GM20431 (cell line): ENCODE measurements at regions not wholly inside any gene's neighbourhood (a gene's known extent, or its start where the extent isn't known, plus 50 kb on each side); places are given as distances from the start of the nearest gene placed in this dataset.
"Not testable (repeated sequence)": the region's sequence is repeated elsewhere in the genome, so short reads cannot be mapped to it uniquely, and the experiment has no call there.

Experiments
- in situ Hi-C: fragments of 300-500 bp; cut with MseI, MboI; formaldehyde crosslinking; loops from one replicate; pipeline ENCODE4 v1.15.0; 2020; ENCODE audit warnings: low sequenced_read_pairs; ENCODE audit not compliant: unreplicated experiment

DNA sequence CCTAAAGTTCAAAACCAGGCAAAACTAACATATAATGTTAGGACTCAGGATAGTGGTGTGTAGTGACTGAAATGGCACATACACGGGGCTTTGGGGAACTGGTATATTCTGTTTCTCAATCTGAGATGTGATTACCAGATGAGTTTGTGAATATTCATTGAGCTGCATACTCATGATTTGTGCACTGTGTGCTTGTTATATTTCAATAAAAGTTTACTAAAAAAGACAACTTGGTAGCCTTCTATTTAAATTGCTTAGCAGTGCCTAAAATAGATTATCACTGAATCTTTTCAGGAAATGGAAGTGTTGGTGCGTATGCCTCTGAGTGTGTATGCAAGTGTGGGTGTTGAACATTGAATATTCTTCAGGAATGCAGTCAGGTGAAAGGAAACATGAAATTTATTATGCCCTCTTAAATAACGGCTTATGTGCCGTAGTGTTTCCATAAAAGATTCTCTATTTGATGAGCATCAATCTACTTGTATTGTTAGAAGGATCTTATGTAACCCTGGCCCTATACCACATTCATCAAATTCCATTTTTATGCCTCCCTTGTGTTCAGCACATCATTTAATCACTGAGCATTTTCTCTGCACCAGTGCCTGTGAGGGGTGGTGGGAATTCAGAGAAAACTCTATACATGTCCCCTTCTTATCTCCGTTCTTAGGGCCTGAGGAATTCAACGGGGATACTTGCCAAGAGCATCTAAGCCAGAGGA, 82.6 kb upstream of the AUTS2 start:
- in situ Hi-C loops, result no loop called here

DNA sequence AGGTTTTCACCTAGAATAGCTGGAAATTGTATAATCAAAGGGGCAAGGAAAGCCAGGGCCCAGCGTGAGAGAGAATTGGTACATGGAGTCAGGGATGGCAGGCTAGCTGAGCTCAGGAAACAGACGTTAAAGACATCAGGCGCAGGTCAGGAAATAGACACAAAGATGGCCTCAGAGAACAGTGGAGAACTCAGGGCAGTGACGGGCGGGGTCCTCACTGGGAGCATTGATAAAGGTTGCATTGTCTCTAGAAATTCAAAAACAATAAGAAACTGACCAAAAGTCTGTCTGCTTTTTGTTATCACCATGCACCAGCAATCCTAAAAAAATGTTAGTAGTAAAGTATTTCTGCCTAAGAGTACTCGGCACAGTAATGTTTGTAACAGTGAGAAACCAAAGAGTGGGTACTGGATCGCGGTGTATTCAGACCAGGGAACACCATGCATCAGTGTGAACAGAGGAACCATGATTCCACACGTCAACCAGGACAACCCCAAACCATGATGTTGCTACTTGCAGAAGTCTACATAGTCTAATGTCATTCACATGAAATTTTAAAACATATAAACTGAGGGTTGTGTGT, 81.9 kb upstream of the AUTS2 start:
- in situ Hi-C loops, result no loop called here

- in situ Hi-C loops, result no loop called here
Observed at GRCh38 chr7:69517985-69518704, 80.1 kb upstream of the AUTS2 start.

DNA sequence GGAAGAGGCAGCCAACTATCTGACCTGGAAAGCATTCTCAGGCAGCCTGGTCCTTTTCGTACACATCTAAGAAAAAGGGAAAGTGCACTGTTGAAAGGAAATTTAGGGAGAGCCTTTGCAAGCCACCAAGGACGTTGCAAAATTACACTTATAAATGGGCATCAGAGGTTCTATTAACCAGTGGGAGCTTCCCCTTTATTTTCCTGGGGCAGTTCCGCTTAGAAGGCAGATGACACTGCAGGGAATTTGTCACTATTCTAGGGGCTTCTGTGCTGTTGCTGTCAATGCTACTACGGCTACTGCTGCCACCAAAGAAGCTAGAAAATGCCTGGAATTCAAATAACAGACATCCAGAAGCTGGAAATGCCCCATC, 79.6 kb upstream of the AUTS2 start:
- in situ Hi-C loops, result no loop called here

GRCh38 chr7:69526570-69526969, 71.7 kb upstream of the AUTS2 start:
- in situ Hi-C loops, result no loop called here

DNA sequence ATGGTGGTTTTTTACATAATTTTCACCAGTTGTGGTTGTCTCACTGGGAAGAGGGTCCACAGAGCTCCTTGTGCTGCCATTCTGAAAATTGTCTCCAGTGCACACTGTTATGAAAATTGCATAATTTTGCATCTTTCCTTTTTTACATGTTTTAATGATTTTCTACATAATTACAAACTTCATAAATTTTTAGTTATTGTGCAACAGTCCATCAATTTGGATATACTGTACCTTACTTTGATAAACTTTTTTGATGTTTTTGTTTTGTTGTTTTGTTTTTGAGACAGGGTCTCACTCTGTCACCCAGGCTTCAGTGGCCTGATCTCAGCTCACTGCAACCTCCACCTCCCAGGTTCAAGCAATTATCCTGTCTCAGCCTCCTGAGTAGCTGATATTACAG, 70.6 kb upstream of the AUTS2 start:
- in situ Hi-C loops, result no loop called here

DNA sequence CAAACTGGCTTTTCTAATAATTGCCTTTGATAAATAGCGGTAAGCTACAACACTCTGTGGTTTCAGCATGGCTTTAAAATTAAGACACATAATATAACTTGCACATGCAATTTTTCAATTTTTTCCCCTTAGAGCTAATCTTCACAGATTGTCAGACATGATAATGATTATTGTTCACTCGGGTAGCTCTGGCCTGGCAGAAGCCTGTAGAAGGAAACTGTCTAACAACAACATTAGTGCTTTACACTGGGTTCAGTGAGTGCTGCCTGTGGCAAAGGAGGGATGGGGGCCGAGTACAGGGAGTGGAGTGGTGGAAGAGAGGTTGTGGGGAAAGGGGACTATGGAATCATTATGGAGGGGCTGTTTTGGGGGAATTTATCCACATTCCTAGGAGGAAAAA, 67.2 kb upstream of the AUTS2 start:
- in situ Hi-C loops, result no loop called here

- in situ Hi-C loops, result no loop called here
Observed at GRCh38 chr7:69534461-69535041, 63.7 kb upstream of the AUTS2 start.

- in situ Hi-C loops, result no loop called here
Observed at GRCh38 chr7:69537691-69538090, 60.6 kb upstream of the AUTS2 start.

DNA sequence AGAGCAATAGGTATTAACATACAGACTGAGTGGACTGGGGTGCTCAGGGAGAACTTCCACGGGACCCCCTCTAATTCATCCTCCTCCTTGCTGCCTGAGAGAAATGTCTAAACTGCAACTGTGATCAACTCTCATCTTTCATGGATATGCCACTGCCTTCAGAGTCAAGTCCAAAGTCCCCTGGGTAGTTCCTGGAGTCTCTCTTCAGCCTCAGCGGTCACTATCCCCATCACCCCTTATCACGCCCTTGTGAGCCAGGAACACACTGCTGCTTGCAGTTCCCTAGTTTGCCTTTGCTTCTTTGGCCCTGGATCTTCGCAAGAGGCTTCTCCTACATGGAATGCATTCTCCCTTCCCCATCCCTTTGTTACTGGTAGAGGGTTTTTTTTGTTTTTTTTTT, 58.7 kb upstream of the AUTS2 start:
- in situ Hi-C loops, result no loop called here

- in situ Hi-C loops, result no loop called here
Observed at GRCh38 chr7:69540287-69540686, 58.0 kb upstream of the AUTS2 start.

GRCh38 chr7:69541779-69542432, 56.4 kb upstream of the AUTS2 start:
- in situ Hi-C loops, result not testable (repeated sequence)

DNA sequence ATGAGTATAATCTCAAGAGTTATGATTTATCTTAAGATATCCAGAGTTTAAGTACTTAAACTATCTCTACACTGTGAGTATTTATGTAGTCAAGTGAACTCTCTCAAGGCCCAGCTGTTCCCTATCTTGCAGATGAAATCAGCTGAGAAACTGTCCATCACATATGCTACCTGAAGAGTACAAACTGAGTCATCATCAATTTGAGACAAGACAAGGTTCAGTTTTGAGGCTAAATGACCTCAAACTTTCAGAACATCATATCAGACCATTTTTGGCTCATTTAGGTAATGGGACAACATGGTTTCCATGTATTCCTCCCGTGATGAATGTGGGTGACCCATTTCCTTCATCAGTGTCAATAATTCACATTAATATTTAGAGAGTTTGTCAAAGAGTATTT, 53.1 kb upstream of the AUTS2 start:
- in situ Hi-C loops, result no loop called here
